Transverse colon (tissue), 4 donors: ENCODE measurements at regions not wholly inside any gene's neighbourhood (a gene's known extent, or its start where the extent isn't known, plus 50 kb on each side); places are given as distances from the start of the nearest gene placed in this dataset.
A peak's percentile ranks its signal among the peaks of the same experiment; 100 is the strongest.

Experiments
- DNase-seq: peaks from one replicate; pipeline ENCODE4 v3.0.0-alpha.2; 2019
- H3K27ac ChIP-seq, 4 donors: fragments of 200-600 bp; sonication (generic); 2 replicates each; pipeline ENCODE4 v1.5.1; 2016 to 2018; ENCODE audit warnings: inconsistent platforms in 4 of 4
- H3K27me3 ChIP-seq: fragments of 200-600 bp; sonication (generic); 2 replicates; pipeline ENCODE4 v1.5.1; 2017; ENCODE audit warnings: inconsistent platforms
- H3K36me3 ChIP-seq, 4 donors: fragments of 200-600 bp; sonication (generic); 2 replicates each; pipeline ENCODE4 v1.5.1; 2017 to 2019; ENCODE audit warnings: inconsistent platforms in 4 of 4
- H3K4me1 ChIP-seq, 4 donors: fragments of 200-600 bp; sonication (generic); 2 replicates each; pipeline ENCODE4 v1.5.1; 2017 to 2020; ENCODE audit warnings: inconsistent platforms in 4 of 4
- H3K4me3 ChIP-seq, 4 donors: fragments of 200-600 bp; sonication (generic); 1 replicate in 1 of 4; 2 replicates in 3 of 4; pipeline versions ENCODE4 v1.5.1 to v1.6.1; 2017 to 2019; ENCODE audit warnings: inconsistent platforms in 4 of 4
- H3K9me3 ChIP-seq, 2 donors: fragments of 200-600 bp; sonication (generic); 2 replicates each; pipeline ENCODE4 v1.5.1; 2017 to 2019; ENCODE audit warnings: inconsistent platforms in 2 of 2
- EP300 ChIP-seq: sonication (generic); formaldehyde crosslinking; IDR thresholded peaks from one replicate; pipeline ENCODE4 v1.6.1; 2017; ENCODE audit warnings: antibody characterized with exemption, low read depth
- POLR2A ChIP-seq: fragments of 450-650 bp; IDR thresholded peaks from one replicate; pipeline ENCODE4 v1.6.1; 2016; ENCODE audit warnings: antibody characterized with exemption, mild to moderate bottlenecking, moderate library complexity
- POLR2AphosphoS5 ChIP-seq, 3 donors: sonication (generic); formaldehyde crosslinking; IDR thresholded peaks; one replicate each; pipeline ENCODE4 v1.6.1; 2016; ENCODE audit warnings: antibody characterized with exemption in 3 of 3
- WGBS, 2 donors: methylation state at CpG; one replicate each; pipeline ENCODE4 v1.1.5; 2018; ENCODE audit warnings: low coverage in 1 of 2; 5-methylcytosine and 5-hydroxymethylcytosine counted together
- in situ Hi-C, 4 donors: fragments of 200-750 bp; cut with MboI; loops; one replicate each; pipeline versions ENCODE4 v1.15.0 to v1.15.1; 2017; ENCODE audit warnings: low sequenced_read_pairs in 3 of 4, low pct_ligation_motif_present in 1 of 4, low pct_unique_long_range_greater_than_20kb in 1 of 4
- intact Hi-C: fragments of 100-400 bp; cut with DNase I; formaldehyde crosslinking; loops from one replicate; pipeline ENCODE4 v1.15.1; 2023; ENCODE audit warnings: low total_unique reads
- TF ChIP-seq, protein P1 (sequence below), 5 experiments: fragments of 200-600 bp in 3 of 5; fragments of 450-650 bp in 2 of 5; sonication (generic) in 3 of 5; IDR thresholded peaks; 1 replicate in 2 of 5; 2 replicates in 3 of 5; pipeline ENCODE4 v1.5.1; 2016 to 2017; ENCODE audit warnings: antibody characterized with exemption in 5 of 5, inconsistent platforms in 3 of 5, mild to moderate bottlenecking in 2 of 5, moderate library complexity in 1 of 5

GRCh38 chr19:30978639-30979038 lies 370.6 kb downstream of the TSHZ3 start:
- no peaks in the 10 kb centered on the region for H3K4me1 ChIP-seq
- no peak for DNase-seq
- no peaks in the 10 kb centered on the region for H3K27me3 ChIP-seq
- in situ Hi-C loops: no loop called here
- no peak overlapping the region for H3K4me3 ChIP-seq
- 30 to 60% methylated on average over 2 to 4 of the region's 4 CpGs for WGBS, 2 donors
- H3K9me3 ChIP-seq: peaks cover 0 to 15% of the 10 kb centered on the region in 2 donors
- intact Hi-C loops: no loop called here
- no peaks in the 10 kb centered on the region for H3K36me3 ChIP-seq
- no peak overlapping the region for H3K27ac ChIP-seq
- TF ChIP-seq, protein P1, sequence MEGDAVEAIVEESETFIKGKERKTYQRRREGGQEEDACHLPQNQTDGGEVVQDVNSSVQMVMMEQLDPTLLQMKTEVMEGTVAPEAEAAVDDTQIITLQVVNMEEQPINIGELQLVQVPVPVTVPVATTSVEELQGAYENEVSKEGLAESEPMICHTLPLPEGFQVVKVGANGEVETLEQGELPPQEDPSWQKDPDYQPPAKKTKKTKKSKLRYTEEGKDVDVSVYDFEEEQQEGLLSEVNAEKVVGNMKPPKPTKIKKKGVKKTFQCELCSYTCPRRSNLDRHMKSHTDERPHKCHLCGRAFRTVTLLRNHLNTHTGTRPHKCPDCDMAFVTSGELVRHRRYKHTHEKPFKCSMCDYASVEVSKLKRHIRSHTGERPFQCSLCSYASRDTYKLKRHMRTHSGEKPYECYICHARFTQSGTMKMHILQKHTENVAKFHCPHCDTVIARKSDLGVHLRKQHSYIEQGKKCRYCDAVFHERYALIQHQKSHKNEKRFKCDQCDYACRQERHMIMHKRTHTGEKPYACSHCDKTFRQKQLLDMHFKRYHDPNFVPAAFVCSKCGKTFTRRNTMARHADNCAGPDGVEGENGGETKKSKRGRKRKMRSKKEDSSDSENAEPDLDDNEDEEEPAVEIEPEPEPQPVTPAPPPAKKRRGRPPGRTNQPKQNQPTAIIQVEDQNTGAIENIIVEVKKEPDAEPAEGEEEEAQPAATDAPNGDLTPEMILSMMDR (IDR thresholded peaks at IDR 0.05): no peak
- TF ChIP-seq EP300 (no peak), POLR2AphosphoS5 (IDR thresholded peaks at IDR 0.05) (no peak), POLR2A (no peak)

DNA sequence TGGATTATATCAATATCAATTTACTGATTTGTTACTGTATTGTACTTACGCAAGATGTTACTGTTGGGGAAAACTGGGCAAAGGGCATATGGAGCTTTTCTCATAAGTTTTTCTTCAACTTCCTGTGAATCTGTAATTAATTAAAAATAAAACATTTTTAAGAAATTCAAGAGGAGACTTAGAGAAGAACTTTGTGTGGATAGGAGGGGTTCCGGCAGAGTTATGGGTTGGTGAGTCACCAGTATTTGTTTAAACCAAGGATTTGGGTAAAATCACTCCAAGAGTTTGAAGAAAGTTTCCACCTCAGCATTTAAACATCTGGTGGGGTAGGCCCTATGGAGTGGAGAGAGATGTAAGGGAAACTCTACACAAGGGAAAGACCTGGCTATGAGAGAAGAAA lies 379.6 kb downstream of the TSHZ3 start:
- intact Hi-C loops: no loop called here

GRCh38 chr19:30968841-30969399 lies 380.3 kb downstream of the TSHZ3 start:
- 30 to 45% methylated on average over 5 of the region's 5 CpGs for WGBS, 2 donors
- H3K27me3 ChIP-seq: no peaks in the 10 kb centered on the region
- intact Hi-C loops (no loop called here), in situ Hi-C loops (no loop called here)
- DNase-seq: no peak
- no peaks in the 10 kb centered on the region for H3K36me3 ChIP-seq
- no peaks in the 10 kb centered on the region for H3K9me3 ChIP-seq
- peaks cover 0 to 11% (median 0%) of the 10 kb centered on the region in 4 donors for H3K4me1 ChIP-seq
- H3K27ac ChIP-seq: peak overlapping the region in 2 of 4 donors; percentile 5 to 24
- TF ChIP-seq POLR2AphosphoS5 (IDR thresholded peaks at IDR 0.05): no peak
- TF ChIP-seq, protein P1 (IDR thresholded peaks at IDR 0.05): no peak
- no peak for TF ChIP-seq POLR2A
- TF ChIP-seq EP300: no peak
- H3K4me3 ChIP-seq: no peak overlapping the region

More for the DNA sequence above, 379.6 kb downstream of the TSHZ3 start:
- DNase-seq: no peak
- peak overlapping the region in 2 of 4 donors; percentile 24 to 42 for H3K27ac ChIP-seq
- H3K4me3 ChIP-seq: no peak overlapping the region
- TF ChIP-seq POLR2AphosphoS5 (IDR thresholded peaks at IDR 0.05) (no peak), EP300 (no peak), POLR2A (no peak)
- TF ChIP-seq, protein P1 (IDR thresholded peaks at IDR 0.05): no peak
- 57 to 81% methylated on average over 2 of the region's 2 CpGs for WGBS, 2 donors
- peaks cover 0 to 11% (median 0%) of the 10 kb centered on the region in 4 donors for H3K4me1 ChIP-seq
- no peaks in the 10 kb centered on the region for H3K9me3 ChIP-seq
- no peaks in the 10 kb centered on the region for H3K27me3 ChIP-seq
- H3K36me3 ChIP-seq: no peaks in the 10 kb centered on the region
- in situ Hi-C loops: no loop called here

DNA sequence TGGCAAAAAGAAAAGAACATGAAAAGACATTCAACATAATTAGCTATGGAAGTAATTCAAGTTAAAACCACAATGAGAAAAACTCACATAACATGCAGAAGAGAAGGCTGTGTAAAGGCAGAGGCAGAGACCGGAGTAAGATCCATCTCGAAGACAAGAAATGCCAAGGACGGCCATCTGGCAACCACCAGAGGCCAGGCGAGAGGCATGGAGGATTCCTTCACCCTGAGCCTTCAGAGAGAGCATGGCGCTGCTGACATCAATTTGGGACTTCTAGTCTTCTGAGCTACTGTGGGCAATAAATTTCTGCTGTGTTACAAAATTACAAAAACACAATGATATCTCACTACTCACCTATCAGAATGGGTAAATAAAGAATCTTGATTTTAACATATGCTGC lies 381.0 kb downstream of the TSHZ3 start:
- Histone ChIP-seq H3K27me3 (no peaks in the 10 kb centered on the region), H3K4me3 (no peak overlapping the region), H3K9me3 (no peaks in the 10 kb centered on the region), H3K4me1 (peaks cover 0 to 11% (median 0%) of the 10 kb centered on the region in 4 donors), H3K27ac (peak overlapping the region in 2 of 4 donors; percentile 5 to 23), H3K36me3 (no peaks in the 10 kb centered on the region)
- DNase-seq: peak; percentile 30
- no peak for TF ChIP-seq POLR2AphosphoS5 (IDR thresholded peaks at IDR 0.05)
- TF ChIP-seq, protein P1 (IDR thresholded peaks at IDR 0.05): peak in 1 of 5 experiments; percentile 29
- WGBS, 2 donors: 86% methylated on average over 2 to 5 of the region's 5 CpGs
- intact Hi-C loops (no loop called here), in situ Hi-C loops (no loop called here)
